ENCODE measurements at regions not wholly inside any gene's neighbourhood (a gene's known extent, or its start where the extent isn't known, plus 50 kb on each side); places are given as distances from the start of the nearest gene placed in this dataset.

- no peaks in the 10 kb centered on the region for H3K4me1 ChIP-seq (ENCODE audit: control insufficient read depth in 1 of 2, low read depth in 2 of 2)
- DNase-seq (ENCODE audit: low spot score) (no peak), ATAC-seq (ENCODE audit: insufficient number of reproducible peaks, low FRiP score, low read depth) (no peak)
- no peak overlapping the region for H3K4me3 ChIP-seq
- TF ChIP-seq, protein P1, sequence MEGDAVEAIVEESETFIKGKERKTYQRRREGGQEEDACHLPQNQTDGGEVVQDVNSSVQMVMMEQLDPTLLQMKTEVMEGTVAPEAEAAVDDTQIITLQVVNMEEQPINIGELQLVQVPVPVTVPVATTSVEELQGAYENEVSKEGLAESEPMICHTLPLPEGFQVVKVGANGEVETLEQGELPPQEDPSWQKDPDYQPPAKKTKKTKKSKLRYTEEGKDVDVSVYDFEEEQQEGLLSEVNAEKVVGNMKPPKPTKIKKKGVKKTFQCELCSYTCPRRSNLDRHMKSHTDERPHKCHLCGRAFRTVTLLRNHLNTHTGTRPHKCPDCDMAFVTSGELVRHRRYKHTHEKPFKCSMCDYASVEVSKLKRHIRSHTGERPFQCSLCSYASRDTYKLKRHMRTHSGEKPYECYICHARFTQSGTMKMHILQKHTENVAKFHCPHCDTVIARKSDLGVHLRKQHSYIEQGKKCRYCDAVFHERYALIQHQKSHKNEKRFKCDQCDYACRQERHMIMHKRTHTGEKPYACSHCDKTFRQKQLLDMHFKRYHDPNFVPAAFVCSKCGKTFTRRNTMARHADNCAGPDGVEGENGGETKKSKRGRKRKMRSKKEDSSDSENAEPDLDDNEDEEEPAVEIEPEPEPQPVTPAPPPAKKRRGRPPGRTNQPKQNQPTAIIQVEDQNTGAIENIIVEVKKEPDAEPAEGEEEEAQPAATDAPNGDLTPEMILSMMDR (IDR thresholded peaks at IDR 0.05) = no peak
- no peaks in the 10 kb centered on the region for H3K27me3 ChIP-seq (replicated peaks; ENCODE audit: insufficient read depth)
- no peaks in the 10 kb centered on the region for H3K36me3 ChIP-seq
- H3K27ac ChIP-seq = no peak overlapping the region
- H3K9me3 ChIP-seq = no peaks in the 10 kb centered on the region
Measured at GRCh38 chr13:68264692-68265091, 1034.6 kb upstream of the PCDH9 start.

GRCh38 chr13:68261105-68261504 lies 1031.0 kb upstream of the PCDH9 start:
- ATAC-seq (ENCODE audit: insufficient number of reproducible peaks, low FRiP score, low read depth) = no peak
- no peaks in the 10 kb centered on the region for H3K36me3 ChIP-seq
- TF ChIP-seq, protein P1 (IDR thresholded peaks at IDR 0.05) = no peak
- no peaks in the 10 kb centered on the region for H3K9me3 ChIP-seq
- H3K27me3 ChIP-seq (replicated peaks; ENCODE audit: insufficient read depth) = no peaks in the 10 kb centered on the region
- no peak for DNase-seq (ENCODE audit: low spot score)
- H3K4me3 ChIP-seq = no peak overlapping the region
- H3K27ac ChIP-seq = no peak overlapping the region
- H3K4me1 ChIP-seq (ENCODE audit: control insufficient read depth in 1 of 2, low read depth in 2 of 2) = no peaks in the 10 kb centered on the region

- TF ChIP-seq, protein P1 (IDR thresholded peaks at IDR 0.05) = no peak
- H3K27me3 ChIP-seq (replicated peaks; ENCODE audit: insufficient read depth) = no peaks in the 10 kb centered on the region
- no peak overlapping the region for H3K4me3 ChIP-seq
- H3K27ac ChIP-seq = no peak overlapping the region
- no peak for ATAC-seq (ENCODE audit: insufficient number of reproducible peaks, low FRiP score, low read depth)
- H3K36me3 ChIP-seq = no peaks in the 10 kb centered on the region
- no peaks in the 10 kb centered on the region for H3K4me1 ChIP-seq (ENCODE audit: control insufficient read depth in 1 of 2, low read depth in 2 of 2)
- H3K9me3 ChIP-seq = no peaks in the 10 kb centered on the region
- no peak for DNase-seq (ENCODE audit: low spot score)
Measured at GRCh38 chr13:68257111-68257842, 1027.1 kb upstream of the PCDH9 start.

DNA sequence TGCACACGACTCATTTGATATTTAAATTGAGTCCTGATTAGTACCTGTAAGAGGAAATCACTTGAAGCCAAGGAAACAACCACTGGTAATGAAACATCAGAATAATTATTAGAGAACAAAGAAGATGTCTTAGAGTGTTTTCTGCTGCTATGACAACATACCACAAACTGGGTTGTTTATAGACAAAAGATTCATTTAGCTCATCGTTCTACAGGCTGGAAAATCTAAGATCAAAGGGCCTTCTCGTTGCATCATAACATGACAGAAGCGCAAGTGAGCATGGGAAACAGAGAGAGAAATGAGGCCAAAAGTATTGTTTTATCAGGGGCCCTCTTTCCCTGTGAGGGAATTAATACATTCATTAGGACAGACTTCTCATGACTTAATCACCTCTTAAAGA lies 1024.0 kb upstream of the PCDH9 start:
- Histone ChIP-seq H3K9me3 (no peaks in the 10 kb centered on the region), H3K27ac (no peak overlapping the region), H3K4me1 (ENCODE audit: control insufficient read depth in 1 of 2, low read depth in 2 of 2) (no peaks in the 10 kb centered on the region), H3K4me3 (no peak overlapping the region), H3K36me3 (no peaks in the 10 kb centered on the region), H3K27me3 (replicated peaks; ENCODE audit: insufficient read depth) (no peaks in the 10 kb centered on the region)
- TF ChIP-seq, protein P1 (IDR thresholded peaks at IDR 0.05) = no peak
- DNase-seq (ENCODE audit: low spot score) = no peak
- ATAC-seq (ENCODE audit: insufficient number of reproducible peaks, low FRiP score, low read depth) = no peak

- TF ChIP-seq, protein P1 (IDR thresholded peaks at IDR 0.05) = no peak
- DNase-seq (ENCODE audit: low spot score) (no peak), ATAC-seq (ENCODE audit: insufficient number of reproducible peaks, low FRiP score, low read depth) (no peak)
- no peaks in the 10 kb centered on the region for H3K9me3 ChIP-seq
- H3K36me3 ChIP-seq = no peaks in the 10 kb centered on the region
- no peak overlapping the region for H3K27ac ChIP-seq
- H3K4me3 ChIP-seq = no peak overlapping the region
- no peaks in the 10 kb centered on the region for H3K27me3 ChIP-seq (replicated peaks; ENCODE audit: insufficient read depth)
- H3K4me1 ChIP-seq (ENCODE audit: control insufficient read depth in 1 of 2, low read depth in 2 of 2) = no peaks in the 10 kb centered on the region
Measured at GRCh38 chr13:68234274-68234673, 1004.1 kb upstream of the PCDH9 start.
